A549 (cell line): ENCODE measurements at regions not wholly inside any gene's neighbourhood (a gene's known extent, or its start where the extent isn't known, plus 50 kb on each side); places are given as distances from the start of the nearest gene placed in this dataset.
A peak's percentile ranks its signal among the peaks of the same experiment; 100 is the strongest.

Experiments
- ATAC-seq, 2 experiments: fragments of 200-7000 bp in 1 of 2; fragments of >200 bp in 1 of 2; cut with Nextera tagmentation in 1 of 2; cut with Tn5 transposase in 1 of 2; 3 replicates each; pipeline versions ENCODE4 v1.8.0 to v1.9.1; 2018 to 2020; ENCODE audit warnings: mild to moderate bottlenecking in 1 of 2, moderate library complexity in 1 of 2
- CTCF ChIA-PET: fragments of 300-600 bp; sonication (Branson Sonifier 250); formaldehyde crosslinking; extraction: SDS; loops from one replicate; lab custom pipeline; 2021; ENCODE audit warnings: antibody characterized with exemption, inconsistent platforms; lab: Yijun Ruan, JAX
- POLR2A ChIA-PET: fragments of 350-600 bp; formaldehyde crosslinking; extraction: SDS; loops from one replicate; lab custom pipeline; 2021; ENCODE audit warnings: antibody characterized with exemption, inconsistent platforms; lab: Yijun Ruan, JAX
- DNase-seq, 2 experiments: peaks; one replicate each; pipeline versions ENCODE4 v3.0.0 to v3.0.0-alpha.2; 2011 to 2016; ENCODE audit warnings: low read depth in 1 of 2, low spot score in 1 of 2
- FAIRE-seq: peaks from 2 replicates; lab custom pipeline; 2011; peaks lifted over from hg19 to GRCh38; lab: Jason Lieb, UNC
- H3K27ac ChIP-seq, 2 experiments: fragments of >200 bp; sonication (Bioruptor Twin); formaldehyde crosslinking; 3 replicates each; pipeline ENCODE4 v1.5.1; 2016 to 2017
- H3K4me1 ChIP-seq: fragments of >200 bp; sonication (Bioruptor Twin); formaldehyde crosslinking; 3 replicates; pipeline ENCODE4 v1.6.1; 2016
- H3K4me2 ChIP-seq: fragments of >200 bp; sonication (Bioruptor Twin); formaldehyde crosslinking; 3 replicates; pipeline ENCODE4 v1.6.1; 2016
- H3K4me3 ChIP-seq: fragments of >200 bp; sonication (Bioruptor Twin); formaldehyde crosslinking; 3 replicates; pipeline ENCODE4 v1.5.1; 2016
- H3K9me3 ChIP-seq: fragments of >200 bp; sonication (Bioruptor Twin); formaldehyde crosslinking; 3 replicates; pipeline ENCODE4 v1.6.1; 2016
- ESRRA ChIP-seq: fragments of 150-350 bp; IDR thresholded peaks from 2 replicates; pipeline ENCODE4 v1.6.1; 2014; ENCODE audit warnings: mild to moderate bottlenecking, low read length, borderline replicate concordance
- HDAC2 ChIP-seq: fragments of 200-600 bp; sonication (generic); IDR thresholded peaks from 2 replicates; pipeline ENCODE4 v1.6.1; 2016
- RAD21 ChIP-seq, 2 experiments: fragments of >200 bp in 1 of 2; sonication (Bioruptor Twin) in 1 of 2; formaldehyde crosslinking in 1 of 2; IDR thresholded peaks in 1 of 2; conservative IDR thresholded peaks in 1 of 2; 2 replicates in 1 of 2; 3 replicates in 1 of 2; pipeline ENCODE4 v1.6.1; 2012 to 2018; ENCODE audit warnings: inconsistent platforms in 1 of 2
- SMC3 ChIP-seq: fragments of >200 bp; sonication (Bioruptor Twin); formaldehyde crosslinking; IDR thresholded peaks from 3 replicates; pipeline ENCODE4 v1.6.1; 2018; ENCODE audit warnings: inconsistent platforms
- TFCP2L1 ChIP-seq: fragments of 250-450 bp; sonication (Bioruptor Pico); IDR thresholded peaks from 2 replicates; pipeline ENCODE4 v1.5.0; 2021; ENCODE audit warnings: mild to moderate bottlenecking
- TP53 ChIP-seq: fragments of 250-450 bp; sonication (Bioruptor Pico); IDR thresholded peaks from 2 replicates; pipeline ENCODE4 v1.5.0; 2021; ENCODE audit warnings: mild to moderate bottlenecking, moderate library complexity
- ZSCAN20 ChIP-seq: fragments of 250-450 bp; sonication (Bioruptor Pico); IDR thresholded peaks from 2 replicates; pipeline ENCODE4 v1.8.0; 2022; ENCODE audit warnings: mild to moderate bottlenecking, moderate library complexity
- WGBS: methylation state at CpG from one replicate; pipeline ENCODE4 v1.1.6; 2017; ENCODE audit errors: missing lambda C conversion rate; 5-methylcytosine and 5-hydroxymethylcytosine counted together
- TF ChIP-seq, protein P1 (sequence below): fragments of 450-650 bp; IDR thresholded peaks from 2 replicates; pipeline ENCODE4 v1.6.1; 2014; ENCODE audit warnings: antibody characterized with exemption
- TF ChIP-seq, protein P2 (sequence below): fragments of >200 bp; sonication (Bioruptor Twin); formaldehyde crosslinking; IDR thresholded peaks from 3 replicates; pipeline ENCODE4 v1.5.1; 2016

DNA sequence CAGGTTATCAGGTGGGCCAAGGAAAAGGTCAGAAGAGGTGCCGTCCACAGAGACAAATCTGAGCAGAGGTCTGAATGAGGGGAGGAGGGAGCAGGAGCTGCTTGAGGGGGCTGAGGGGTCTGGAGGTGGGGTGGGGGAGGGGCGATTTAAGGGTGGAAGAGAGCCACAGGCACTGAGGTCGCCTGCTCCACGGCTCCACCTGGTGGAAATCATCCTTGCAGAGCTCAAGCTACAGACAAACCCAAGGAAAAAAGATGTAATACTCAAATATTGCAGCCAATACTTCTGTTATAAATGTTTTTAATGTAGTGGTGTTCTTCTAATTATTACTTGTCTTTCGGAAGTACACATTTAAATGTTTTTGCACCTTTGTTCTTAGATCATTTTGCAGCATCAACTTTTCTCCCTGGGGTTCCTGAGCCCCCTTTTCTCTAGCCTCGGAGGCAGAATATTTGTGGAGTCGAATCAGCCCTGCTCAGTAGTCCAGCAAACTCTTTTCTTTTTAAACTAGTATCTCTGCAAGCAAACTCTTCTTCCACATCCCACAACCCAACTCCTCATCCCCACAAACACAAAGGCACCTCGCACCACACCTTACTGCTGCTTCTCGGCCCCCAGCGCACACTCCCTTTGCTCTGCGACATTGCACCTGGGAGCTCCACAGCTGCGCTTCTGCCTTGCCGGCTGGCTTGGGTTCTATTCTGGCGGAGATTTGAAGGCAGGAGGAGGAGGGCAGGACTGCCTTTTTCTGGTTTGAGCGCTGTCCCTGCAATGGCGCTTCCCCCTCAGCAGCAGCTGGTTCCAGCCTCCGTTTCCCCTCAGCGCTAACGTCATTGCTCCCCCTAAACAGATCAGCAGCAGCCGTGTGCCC lies 51.0 kb upstream of the TFAP2A start:
- Histone ChIP-seq H3K27ac (peak overlapping the region; percentile 70 to 81), H3K9me3 (no peaks in the 10 kb centered on the region), H3K4me2 (0 out of 3 replicates have a peak overlapping the region, but pooled peaks have one; percentile 28), H3K4me1 (peaks cover 27% of the 10 kb centered on the region), H3K4me3 (no peak overlapping the region)
- CTCF ChIA-PET, result interaction anchor here (0.7 to 4.2 kb wide), 15 partner anchors 9 to 1967 kb away, joined by 3 to 26 read pairs (median 5); partner anchors contain the start of gene TFAP2A
- 67% methylated on average over 20 of the region's 20 CpGs for WGBS
- peak; percentile 33 to 72 for DNase-seq
- no peak for FAIRE-seq
- peak; percentile 73 to 85; a peak in 5 of 6 replicates for ATAC-seq
- TF ChIP-seq, protein P1, sequence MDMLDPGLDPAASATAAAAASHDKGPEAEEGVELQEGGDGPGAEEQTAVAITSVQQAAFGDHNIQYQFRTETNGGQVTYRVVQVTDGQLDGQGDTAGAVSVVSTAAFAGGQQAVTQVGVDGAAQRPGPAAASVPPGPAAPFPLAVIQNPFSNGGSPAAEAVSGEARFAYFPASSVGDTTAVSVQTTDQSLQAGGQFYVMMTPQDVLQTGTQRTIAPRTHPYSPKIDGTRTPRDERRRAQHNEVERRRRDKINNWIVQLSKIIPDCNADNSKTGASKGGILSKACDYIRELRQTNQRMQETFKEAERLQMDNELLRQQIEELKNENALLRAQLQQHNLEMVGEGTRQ, result no peak
- TF ChIP-seq ESRRA (no peak), RAD21 (conservative IDR thresholded peaks at IDR 0.05 in 1 of 2, IDR thresholded peaks at IDR 0.05 in 1 of 2) (peak; percentile 57 to 67), HDAC2 (no peak), TP53 (CRISPR knock-in tag) (no peak), TFCP2L1 (CRISPR knock-in tag) (no peak), ZSCAN20 (CRISPR knock-in tag) (no peak), SMC3 (peak; percentile 72)
- TF ChIP-seq, protein P2, sequence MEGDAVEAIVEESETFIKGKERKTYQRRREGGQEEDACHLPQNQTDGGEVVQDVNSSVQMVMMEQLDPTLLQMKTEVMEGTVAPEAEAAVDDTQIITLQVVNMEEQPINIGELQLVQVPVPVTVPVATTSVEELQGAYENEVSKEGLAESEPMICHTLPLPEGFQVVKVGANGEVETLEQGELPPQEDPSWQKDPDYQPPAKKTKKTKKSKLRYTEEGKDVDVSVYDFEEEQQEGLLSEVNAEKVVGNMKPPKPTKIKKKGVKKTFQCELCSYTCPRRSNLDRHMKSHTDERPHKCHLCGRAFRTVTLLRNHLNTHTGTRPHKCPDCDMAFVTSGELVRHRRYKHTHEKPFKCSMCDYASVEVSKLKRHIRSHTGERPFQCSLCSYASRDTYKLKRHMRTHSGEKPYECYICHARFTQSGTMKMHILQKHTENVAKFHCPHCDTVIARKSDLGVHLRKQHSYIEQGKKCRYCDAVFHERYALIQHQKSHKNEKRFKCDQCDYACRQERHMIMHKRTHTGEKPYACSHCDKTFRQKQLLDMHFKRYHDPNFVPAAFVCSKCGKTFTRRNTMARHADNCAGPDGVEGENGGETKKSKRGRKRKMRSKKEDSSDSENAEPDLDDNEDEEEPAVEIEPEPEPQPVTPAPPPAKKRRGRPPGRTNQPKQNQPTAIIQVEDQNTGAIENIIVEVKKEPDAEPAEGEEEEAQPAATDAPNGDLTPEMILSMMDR, result peak; percentile 63
- POLR2A ChIA-PET, result no interaction called here
